ENCODE measurements at regions not wholly inside any gene's neighbourhood (a gene's known extent, or its start where the extent isn't known, plus 50 kb on each side); places are given as distances from the start of the nearest gene placed in this dataset.

DNA sequence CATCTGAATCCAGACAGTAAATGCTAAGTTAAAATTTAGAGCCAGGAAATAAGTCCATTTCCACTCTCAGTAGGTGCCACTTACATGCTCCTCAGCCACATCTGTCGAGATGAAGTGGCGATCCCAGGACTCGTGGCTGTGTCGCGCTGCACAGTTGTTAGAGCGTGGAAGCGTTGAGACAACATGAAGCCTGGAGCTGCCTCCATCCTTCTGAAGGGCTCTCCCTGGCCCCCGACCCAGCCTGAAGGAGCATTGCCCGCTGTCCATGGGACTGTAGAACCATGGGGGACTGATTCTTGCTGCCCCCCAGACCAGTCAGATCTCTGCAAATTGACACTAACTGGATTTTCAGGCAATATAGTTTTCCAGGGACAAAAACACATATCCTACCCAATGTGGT, 58.9 kb downstream of the IRX1 start:
- Mint-ChIP-seq H3K27ac (no peak overlapping the region), H3K4me3 (no peak overlapping the region), H3K27me3 (no peaks in the 10 kb centered on the region), H3K4me1 (no peaks in the 10 kb centered on the region), H3K36me3 (ENCODE audit: low read depth) (no peaks in the 10 kb centered on the region), H3K9me3 (peaks cover 18% of the 10 kb centered on the region)
- DNase-seq = no peak
- ChIA-PET CTCF (no interaction called here), POLR2A (no interaction called here)

DNA sequence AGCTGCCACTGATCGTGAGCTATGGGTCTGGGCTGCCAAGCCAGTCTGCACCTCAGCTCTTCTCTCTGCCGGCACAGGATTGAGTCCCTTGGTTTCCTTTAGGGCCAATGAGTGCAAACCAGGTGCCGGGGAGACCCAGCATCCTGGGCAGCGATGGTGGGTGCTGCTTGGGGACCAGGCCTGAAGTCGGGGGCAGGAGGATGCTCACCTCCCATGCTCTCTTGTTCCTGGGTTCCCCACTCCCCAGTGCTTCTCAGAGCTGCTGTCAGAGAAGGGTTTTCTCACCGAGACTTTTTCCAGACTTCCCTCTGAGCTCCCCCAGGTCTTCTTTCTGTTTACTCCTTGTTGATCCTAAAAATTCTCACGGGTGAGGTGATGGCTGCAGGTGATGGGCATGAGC, 61.2 kb downstream of the IRX1 start:
- Mint-ChIP-seq H3K9me3 (peaks cover 18% of the 10 kb centered on the region), H3K27ac (no peak overlapping the region), H3K4me3 (no peak overlapping the region), H3K27me3 (no peaks in the 10 kb centered on the region), H3K36me3 (ENCODE audit: low read depth) (no peaks in the 10 kb centered on the region), H3K4me1 (no peaks in the 10 kb centered on the region)
- CTCF ChIA-PET = interaction anchor here (0.5 kb wide), 1 partner anchor 1059 kb away, joined by 3 read pairs; no protein-coding TSS in a partner anchor
- no peak for DNase-seq
- POLR2A ChIA-PET = no interaction called here

GRCh38 chr5:3657364-3658022, 61.9 kb downstream of the IRX1 start:
- H3K36me3 Mint-ChIP-seq (ENCODE audit: low read depth) = no peaks in the 10 kb centered on the region

GRCh38 chr5:3658929-3659328, 63.3 kb downstream of the IRX1 start:
- no peaks in the 10 kb centered on the region for H3K27me3 Mint-ChIP-seq
- peaks cover 15% of the 10 kb centered on the region for H3K9me3 Mint-ChIP-seq
- no peaks in the 10 kb centered on the region for H3K4me1 Mint-ChIP-seq

More at GRCh38 chr5:3657364-3658022, 61.9 kb downstream of the IRX1 start:
- Mint-ChIP-seq H3K27me3 (no peaks in the 10 kb centered on the region), H3K27ac (no peak overlapping the region), H3K4me1 (no peaks in the 10 kb centered on the region), H3K9me3 (peaks cover 15% of the 10 kb centered on the region), H3K4me3 (no peak overlapping the region)
- ChIA-PET POLR2A (no interaction called here), CTCF (no interaction called here)
- no peak for DNase-seq

GRCh38 chr5:3659907-3660306, 64.3 kb downstream of the IRX1 start:
- H3K36me3 Mint-ChIP-seq (ENCODE audit: low read depth) = no peaks in the 10 kb centered on the region
- no peaks in the 10 kb centered on the region for H3K27me3 Mint-ChIP-seq
- CTCF ChIA-PET = no interaction called here
- H3K4me3 Mint-ChIP-seq = no peak overlapping the region
- no peak for DNase-seq
- peaks cover 15% of the 10 kb centered on the region for H3K9me3 Mint-ChIP-seq
- POLR2A ChIA-PET = no interaction called here
- no peaks in the 10 kb centered on the region for H3K4me1 Mint-ChIP-seq
- H3K27ac Mint-ChIP-seq = no peak overlapping the region

More at GRCh38 chr5:3658929-3659328, 63.3 kb downstream of the IRX1 start:
- Mint-ChIP-seq H3K36me3 (ENCODE audit: low read depth) (no peaks in the 10 kb centered on the region), H3K27ac (no peak overlapping the region), H3K4me3 (no peak overlapping the region)
- CTCF ChIA-PET = no interaction called here
- no peak for DNase-seq
- POLR2A ChIA-PET = no interaction called here

DNA sequence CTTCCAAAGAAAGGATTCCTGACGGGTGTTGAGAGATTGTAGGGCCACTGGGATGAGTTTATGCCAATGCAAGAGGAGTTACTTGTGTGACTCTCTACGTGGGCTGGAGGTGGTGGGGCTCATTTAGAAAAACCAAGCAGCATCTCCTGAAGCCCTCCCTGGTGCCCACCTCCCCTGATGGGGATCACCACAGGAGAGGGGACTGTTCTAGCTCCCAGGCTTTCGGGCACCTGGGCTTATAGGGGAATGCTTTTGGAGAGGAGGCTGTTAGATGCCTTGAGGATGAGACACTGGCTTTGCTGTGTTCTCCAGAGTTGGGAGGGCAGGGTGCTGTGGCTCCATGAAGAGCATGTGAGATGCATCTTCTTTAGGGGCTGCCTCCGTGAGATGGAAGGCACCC, 65.0 kb downstream of the IRX1 start:
- no peak for DNase-seq
- H3K36me3 Mint-ChIP-seq (ENCODE audit: low read depth) = no peaks in the 10 kb centered on the region
- peaks cover 11% of the 10 kb centered on the region for H3K9me3 Mint-ChIP-seq
- H3K27me3 Mint-ChIP-seq = no peaks in the 10 kb centered on the region
- POLR2A ChIA-PET = no interaction called here
- H3K4me3 Mint-ChIP-seq = no peak overlapping the region
- no peaks in the 10 kb centered on the region for H3K4me1 Mint-ChIP-seq
- no peak overlapping the region for H3K27ac Mint-ChIP-seq
- CTCF ChIA-PET = no interaction called here

- H3K9me3 Mint-ChIP-seq = peaks cover 11% of the 10 kb centered on the region
- no peak overlapping the region for H3K4me3 Mint-ChIP-seq
- no peaks in the 10 kb centered on the region for H3K4me1 Mint-ChIP-seq
- H3K27ac Mint-ChIP-seq = no peak overlapping the region
- no peaks in the 10 kb centered on the region for H3K27me3 Mint-ChIP-seq
- H3K36me3 Mint-ChIP-seq (ENCODE audit: low read depth) = no peaks in the 10 kb centered on the region
- POLR2A ChIA-PET = no interaction called here
- CTCF ChIA-PET = no interaction called here
- DNase-seq = no peak
Observed at GRCh38 chr5:3661755-3662296, 66.2 kb downstream of the IRX1 start.

- Mint-ChIP-seq H3K9me3 (peaks cover 12% of the 10 kb centered on the region), H3K4me1 (no peaks in the 10 kb centered on the region), H3K27me3 (no peaks in the 10 kb centered on the region), H3K27ac (no peak overlapping the region), H3K36me3 (ENCODE audit: low read depth) (no peaks in the 10 kb centered on the region), H3K4me3 (no peak overlapping the region)
- ChIA-PET POLR2A (no interaction called here), CTCF (no interaction called here)
- no peak for DNase-seq
Observed at GRCh38 chr5:3662344-3662743, 66.7 kb downstream of the IRX1 start.

DNA sequence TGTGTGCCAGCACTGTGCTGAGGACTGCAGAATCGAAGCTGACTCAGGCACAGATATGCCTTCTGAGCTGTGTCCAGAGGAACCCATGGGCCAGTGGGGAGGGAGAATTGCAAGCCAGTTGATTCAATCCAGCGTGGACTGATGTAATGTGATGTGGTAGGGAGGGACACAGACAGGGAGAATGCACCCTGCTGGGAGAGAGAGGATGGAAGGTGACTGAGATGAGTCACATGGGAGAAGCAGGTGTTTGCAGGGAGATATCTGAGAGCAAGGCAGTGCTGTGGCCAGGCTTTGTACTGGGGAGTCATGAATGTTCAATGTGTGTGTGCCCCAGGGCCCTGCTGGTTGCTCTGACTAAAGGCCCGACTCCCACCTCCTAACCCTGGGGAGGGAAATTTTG, 75.7 kb downstream of the IRX1 start:
- DNase-seq = no peak
- CTCF ChIA-PET = no interaction called here
- Mint-ChIP-seq H3K4me3 (no peak overlapping the region), H3K27ac (no peak overlapping the region), H3K36me3 (ENCODE audit: low read depth) (no peaks in the 10 kb centered on the region), H3K4me1 (no peaks in the 10 kb centered on the region), H3K27me3 (no peaks in the 10 kb centered on the region), H3K9me3 (peaks cover 10% of the 10 kb centered on the region)
- POLR2A ChIA-PET = no interaction called here

GRCh38 chr5:3678801-3679200, 83.2 kb downstream of the IRX1 start:
- ChIA-PET POLR2A (no interaction called here), CTCF (no interaction called here)
- Mint-ChIP-seq H3K9me3 (peaks cover 8% of the 10 kb centered on the region), H3K36me3 (ENCODE audit: low read depth) (no peaks in the 10 kb centered on the region), H3K4me1 (no peaks in the 10 kb centered on the region), H3K27ac (no peak overlapping the region), H3K27me3 (no peaks in the 10 kb centered on the region), H3K4me3 (no peak overlapping the region)
- DNase-seq = no peak

GRCh38 chr5:3680821-3681220, 85.2 kb downstream of the IRX1 start:
- ChIA-PET CTCF (no interaction called here), POLR2A (no interaction called here)
- DNase-seq = no peak

GRCh38 chr5:3684118-3684517, 88.5 kb downstream of the IRX1 start:
- no peak overlapping the region for H3K27ac Mint-ChIP-seq
- CTCF ChIA-PET = no interaction called here

More at GRCh38 chr5:3680821-3681220, 85.2 kb downstream of the IRX1 start:
- no peak overlapping the region for H3K27ac Mint-ChIP-seq
- H3K4me3 Mint-ChIP-seq = no peak overlapping the region
- no peaks in the 10 kb centered on the region for H3K36me3 Mint-ChIP-seq (ENCODE audit: low read depth)
- H3K27me3 Mint-ChIP-seq = no peaks in the 10 kb centered on the region
- H3K4me1 Mint-ChIP-seq = no peaks in the 10 kb centered on the region
- peaks cover 8% of the 10 kb centered on the region for H3K9me3 Mint-ChIP-seq

GRCh38 chr5:3684771-3685354, 89.2 kb downstream of the IRX1 start:
- Mint-ChIP-seq H3K27ac (no peak overlapping the region), H3K9me3 (peaks cover 8% of the 10 kb centered on the region), H3K36me3 (ENCODE audit: low read depth) (no peaks in the 10 kb centered on the region), H3K4me1 (no peaks in the 10 kb centered on the region), H3K4me3 (no peak overlapping the region), H3K27me3 (no peaks in the 10 kb centered on the region)
- POLR2A ChIA-PET = no interaction called here
- CTCF ChIA-PET = no interaction called here
- no peak for DNase-seq

More at GRCh38 chr5:3684118-3684517, 88.5 kb downstream of the IRX1 start:
- Mint-ChIP-seq H3K36me3 (ENCODE audit: low read depth) (no peaks in the 10 kb centered on the region), H3K9me3 (peaks cover 8% of the 10 kb centered on the region), H3K4me3 (no peak overlapping the region), H3K4me1 (no peaks in the 10 kb centered on the region), H3K27me3 (no peaks in the 10 kb centered on the region)
- no peak for DNase-seq
- POLR2A ChIA-PET = no interaction called here

- peaks cover 4% of the 10 kb centered on the region for H3K9me3 Mint-ChIP-seq
- H3K27ac Mint-ChIP-seq = no peak overlapping the region
- H3K4me1 Mint-ChIP-seq = no peaks in the 10 kb centered on the region
- no peaks in the 10 kb centered on the region for H3K36me3 Mint-ChIP-seq (ENCODE audit: low read depth)
- H3K27me3 Mint-ChIP-seq = no peaks in the 10 kb centered on the region
- ChIA-PET CTCF (no interaction called here), POLR2A (no interaction called here)
- DNase-seq = no peak
- no peak overlapping the region for H3K4me3 Mint-ChIP-seq
Observed at GRCh38 chr5:3694819-3695218, 99.2 kb downstream of the IRX1 start.

All from activated CD4-positive, alpha-beta memory T cell treated with anti-CD3 and anti-CD28 coated beads, Interleukin-2, amount 10 ng/mL, durations not matched to agents 7 days and 5 days (primary cell).